HG03520 (cell line): ENCODE measurements at regions not wholly inside any gene's neighbourhood (a gene's known extent, or its start where the extent isn't known, plus 50 kb on each side); places are given as distances from the start of the nearest gene placed in this dataset.

Source experiments
- ATAC-seq: cut with Tn5 transposase; IDR thresholded peaks from one replicate; pipeline ENCODE4 v1.9.1; 2021; ENCODE audit warnings: mild to moderate bottlenecking, moderate library complexity; ENCODE audit not compliant: unreplicated experiment

GRCh38 chr2:103464831-103465230 lies 703.0 kb downstream of the TMEM182 start:
- no peak for ATAC-seq

GRCh38 chr2:103469800-103470199 lies 708.0 kb downstream of the TMEM182 start:
- no peak for ATAC-seq

GRCh38 chr2:103484906-103485305 lies 723.1 kb downstream of the TMEM182 start:
- no peak for ATAC-seq

- ATAC-seq = no peak
Measured at GRCh38 chr2:103496850-103497249, 735.0 kb downstream of the TMEM182 start.

GRCh38 chr2:103506812-103507211 lies 745.0 kb downstream of the TMEM182 start:
- no peak for ATAC-seq

DNA sequence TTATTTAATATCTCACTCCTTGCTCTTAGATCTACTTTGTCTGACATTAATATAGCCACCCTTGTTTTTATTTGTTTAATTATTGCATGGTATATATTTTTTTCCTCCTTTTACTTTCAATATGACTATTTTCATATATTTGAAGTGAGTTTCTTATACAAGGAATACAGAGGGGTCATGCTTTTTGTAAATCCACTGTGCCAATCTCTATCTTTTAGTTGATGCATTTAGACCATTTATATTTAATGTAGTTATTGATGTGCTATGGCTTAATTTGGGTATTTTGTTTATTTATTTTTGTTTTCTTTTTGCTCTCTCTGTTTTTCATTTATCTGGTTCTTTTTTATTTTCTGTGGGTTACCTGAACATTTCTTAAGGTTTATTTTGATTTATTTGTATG lies 750.6 kb downstream of the TMEM182 start:
- ATAC-seq = no peak

DNA sequence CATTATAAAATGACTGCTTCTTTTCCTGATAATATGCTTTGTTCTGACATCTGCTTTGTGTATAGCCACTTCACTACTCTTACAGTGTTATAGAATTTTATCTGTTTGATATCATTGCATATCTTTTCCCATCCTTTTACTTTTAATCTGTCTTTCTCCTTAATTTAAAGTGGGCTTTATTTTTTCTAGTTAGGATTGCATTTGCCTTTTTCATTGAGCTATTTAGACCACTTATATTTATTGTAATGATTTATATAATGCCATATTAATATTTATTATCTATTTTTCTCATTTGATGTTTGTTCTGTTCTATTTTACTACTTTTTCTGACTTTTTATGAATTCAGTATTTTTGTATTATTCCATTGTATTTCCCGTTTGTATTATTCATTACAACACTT lies 758.7 kb downstream of the TMEM182 start:
- ATAC-seq = no peak

GRCh38 chr2:103525756-103526155 lies 763.9 kb downstream of the TMEM182 start:
- ATAC-seq = no peak

DNA sequence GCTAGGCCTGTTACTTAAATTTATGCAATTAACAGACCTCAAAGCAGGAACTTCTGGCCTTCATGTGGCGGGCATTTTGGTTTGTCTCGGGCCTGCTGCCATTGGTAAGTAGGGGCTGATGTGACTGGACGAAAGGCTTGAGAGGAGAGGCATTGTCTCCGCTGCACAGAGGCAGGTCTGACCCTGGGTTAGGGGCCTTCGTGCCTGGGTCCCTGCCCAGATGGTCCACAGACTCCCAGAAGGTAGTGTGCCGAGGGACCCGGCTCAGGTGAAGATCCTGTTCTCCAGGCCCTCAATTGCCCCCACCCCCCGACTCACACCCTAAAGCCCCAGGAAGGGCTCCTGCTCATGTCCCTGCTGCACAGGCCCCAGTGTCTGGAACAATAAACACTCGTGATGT lies 764.9 kb downstream of the TMEM182 start:
- no peak for ATAC-seq

GRCh38 chr2:103527278-103527677 lies 765.4 kb downstream of the TMEM182 start:
- ATAC-seq = no peak

DNA sequence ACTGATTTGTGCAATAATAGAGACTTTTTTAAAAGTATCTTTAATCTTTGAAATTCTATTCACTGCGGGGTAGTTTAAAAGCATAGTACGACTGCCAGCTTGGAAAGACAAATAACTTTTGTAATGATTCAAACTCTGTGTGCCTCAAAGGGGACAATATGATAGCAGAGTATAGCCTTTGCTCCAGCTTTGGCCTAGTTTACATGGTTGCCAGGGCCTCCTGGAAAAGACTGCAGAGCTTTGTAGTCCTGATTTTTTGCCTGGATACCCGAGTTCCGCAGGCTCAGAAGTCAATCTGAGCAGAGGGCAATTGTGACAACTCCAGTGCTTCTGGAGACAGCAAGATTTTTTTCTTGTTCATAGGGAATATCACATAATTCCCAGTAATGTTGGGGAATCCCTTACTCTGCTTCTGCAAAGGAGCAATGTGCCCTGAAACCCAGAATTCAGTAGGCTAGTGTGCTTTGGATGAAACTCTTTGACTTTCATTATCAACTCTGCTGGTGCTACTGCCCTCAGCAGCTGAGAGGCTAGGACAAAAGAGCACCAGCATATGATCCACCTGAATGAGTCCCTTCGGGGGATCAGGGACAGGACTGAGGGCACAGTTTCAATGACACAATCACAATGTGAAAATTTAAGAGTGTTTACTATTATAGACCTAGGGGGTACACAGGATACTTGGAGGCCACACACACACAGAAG lies 768.1 kb downstream of the TMEM182 start:
- ATAC-seq = no peak

GRCh38 chr2:103552775-103553174 lies 790.9 kb downstream of the TMEM182 start:
- no peak for ATAC-seq

DNA sequence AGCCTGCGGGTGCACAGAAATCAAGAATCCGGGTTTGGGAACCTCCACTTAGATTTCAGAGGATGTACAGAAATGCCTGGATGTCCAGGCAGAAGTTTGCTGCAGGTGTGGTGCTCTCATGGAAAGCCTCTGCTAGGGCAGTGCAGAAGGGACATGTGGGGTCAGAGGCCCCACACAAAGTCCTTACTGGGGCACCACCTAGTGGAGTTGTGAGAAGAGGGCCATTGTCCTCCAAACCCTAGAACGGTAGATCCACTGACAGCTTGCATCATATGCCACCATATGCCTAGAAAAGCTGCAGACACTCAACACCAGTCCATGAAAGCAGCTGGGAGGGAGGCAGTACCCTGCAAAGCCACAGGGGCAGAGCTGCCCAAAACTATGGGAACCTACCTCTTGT lies 833.0 kb downstream of the TMEM182 start:
- ATAC-seq = no peak

DNA sequence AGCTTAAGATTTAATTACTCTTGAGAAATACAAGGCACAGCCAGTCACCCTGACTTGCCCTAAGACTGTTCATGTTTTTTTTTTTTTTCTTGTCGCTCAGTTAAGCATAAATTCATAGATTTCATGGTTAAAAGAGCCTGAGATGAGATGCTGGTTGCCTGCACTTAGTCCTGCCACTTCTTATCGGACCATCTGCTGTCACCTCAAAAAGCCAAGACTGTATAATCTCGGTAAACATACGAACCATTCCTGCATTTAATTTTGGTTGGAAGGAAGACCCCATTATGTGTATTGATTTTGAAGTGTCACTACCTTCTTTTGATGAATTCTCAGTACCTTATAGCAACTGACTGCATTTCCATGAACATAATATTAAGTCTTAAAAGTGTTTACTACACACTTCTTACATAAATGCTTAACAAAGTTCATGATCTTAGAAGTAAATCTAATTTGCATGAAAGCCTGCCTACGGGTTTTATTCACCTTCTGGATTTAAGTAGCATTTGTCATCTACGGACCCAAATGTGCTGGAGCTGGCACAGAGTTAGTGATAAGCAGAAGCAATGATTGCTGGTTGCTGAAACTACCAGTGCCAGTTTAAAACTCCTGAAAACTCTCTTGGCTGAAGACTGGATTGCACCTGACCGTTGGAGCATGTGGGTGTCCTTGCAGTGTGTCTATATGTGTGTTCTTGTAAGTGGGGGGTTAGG lies 843.4 kb downstream of the TMEM182 start:
- no peak for ATAC-seq

DNA sequence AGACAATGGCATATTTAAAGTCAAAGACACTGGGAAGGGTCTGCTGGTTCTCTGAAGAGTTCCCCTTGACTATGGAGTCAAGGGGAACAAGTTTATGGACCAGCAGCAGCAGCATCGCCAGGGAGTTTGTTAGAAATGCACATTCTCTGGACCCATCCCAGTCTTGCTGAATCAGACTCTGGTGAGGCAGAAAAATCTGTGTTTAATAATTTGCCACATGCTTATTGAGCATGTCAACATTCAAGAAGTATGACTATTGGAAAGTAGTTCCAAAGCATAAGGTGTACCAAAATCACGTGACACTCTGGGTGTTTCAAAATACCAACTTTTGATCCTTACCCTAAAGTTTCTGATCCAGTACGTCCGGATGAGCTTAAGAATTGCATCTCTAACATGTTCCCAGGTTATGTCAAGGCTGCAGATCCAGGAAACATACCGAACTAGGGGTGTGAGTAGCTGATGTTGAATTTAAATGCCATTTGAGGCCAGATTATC lies 853.8 kb downstream of the TMEM182 start:
- ATAC-seq = no peak

DNA sequence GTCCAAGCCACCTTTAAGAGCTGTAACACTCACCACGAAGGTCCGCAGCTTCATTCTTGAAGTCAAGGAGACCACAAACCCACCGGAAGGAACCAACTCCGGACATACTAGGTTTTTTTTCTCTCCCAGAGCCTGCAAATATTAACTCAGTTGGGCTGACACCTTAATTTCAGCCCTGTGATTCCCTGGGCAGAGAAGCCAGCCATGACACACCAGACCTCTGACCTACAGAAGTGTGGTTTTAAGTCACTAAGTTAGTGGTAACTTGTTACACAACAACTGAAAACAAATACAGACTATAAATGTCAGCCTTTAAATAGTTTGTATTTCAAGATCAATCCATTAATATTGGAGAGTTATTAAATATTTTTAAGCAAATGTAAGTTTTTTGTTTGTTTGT lies 855.1 kb downstream of the TMEM182 start:
- no peak for ATAC-seq

DNA sequence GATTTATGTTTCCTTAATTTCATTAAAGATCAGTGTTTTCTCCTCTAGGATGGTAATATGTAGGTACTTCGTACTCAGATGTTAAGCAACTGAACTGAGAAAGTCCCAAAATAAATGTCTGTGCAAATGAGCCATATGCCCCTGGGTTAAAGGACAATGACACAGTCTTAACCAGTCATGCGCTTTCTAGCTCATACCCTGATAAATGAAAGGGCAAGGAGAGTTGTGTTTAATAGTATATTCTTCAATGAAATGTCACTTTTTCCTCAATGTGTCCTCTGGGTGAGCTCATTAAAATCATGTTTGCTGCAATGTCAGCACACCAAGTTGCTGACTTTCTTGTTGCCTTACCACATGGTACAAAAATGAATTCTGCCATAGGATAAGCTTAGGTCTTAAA lies 856.3 kb downstream of the TMEM182 start:
- ATAC-seq = no peak

DNA sequence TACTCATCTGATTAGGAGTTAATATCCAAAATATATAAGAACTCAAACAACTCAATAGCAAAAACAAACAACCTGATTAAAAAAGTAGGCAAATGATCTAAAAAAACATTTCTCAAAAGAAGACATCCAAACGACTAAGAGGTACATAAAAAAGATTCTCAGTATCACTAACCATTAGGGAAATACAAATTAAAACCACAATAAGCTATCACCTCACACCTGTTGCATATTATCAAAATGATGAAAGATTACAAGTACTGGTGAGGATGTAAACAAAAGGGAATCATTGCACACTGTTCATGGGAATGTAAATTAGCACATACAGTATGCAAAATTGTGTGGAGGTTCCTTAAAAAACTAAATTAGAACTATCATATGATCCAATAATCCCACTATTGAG lies 865.5 kb downstream of the TMEM182 start:
- ATAC-seq = no peak

GRCh38 chr2:103638978-103639377 lies 877.1 kb downstream of the TMEM182 start:
- ATAC-seq = no peak

DNA sequence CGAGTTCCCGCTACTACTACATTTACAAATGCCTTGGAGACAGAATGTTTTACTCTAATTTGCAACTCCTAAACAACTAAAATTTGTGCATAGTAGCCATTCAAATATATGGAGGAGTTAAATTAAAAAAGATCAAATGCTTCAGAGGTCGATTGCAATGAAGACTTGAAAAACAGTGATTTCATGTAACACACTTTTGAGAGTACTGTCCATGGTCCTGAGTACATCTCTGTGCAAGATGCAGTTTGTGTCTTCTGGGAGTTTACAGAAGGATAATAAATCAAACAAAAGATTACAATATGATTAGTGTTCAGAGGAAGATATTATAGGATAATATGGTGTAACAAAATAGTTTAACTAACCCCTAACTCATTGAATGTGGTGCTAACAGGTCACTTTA lies 894.7 kb downstream of the TMEM182 start:
- ATAC-seq = no peak

DNA sequence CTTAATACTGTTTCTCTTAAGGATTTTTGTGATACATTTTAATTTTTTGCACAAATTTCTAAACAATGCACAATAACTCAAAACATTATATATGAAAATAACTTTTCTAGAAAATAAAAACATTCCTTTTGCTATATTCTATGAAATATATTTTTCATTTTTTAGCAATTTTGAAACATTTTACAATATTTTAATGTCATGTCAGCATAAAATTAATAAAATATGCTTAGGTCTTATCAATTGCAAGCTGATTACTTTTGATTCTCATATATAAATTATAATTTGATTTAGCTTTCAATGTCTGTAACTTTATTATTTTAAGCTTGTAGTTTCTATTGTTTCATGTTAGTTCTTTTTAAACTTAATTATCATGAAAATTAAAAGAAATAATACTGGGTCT lies 898.7 kb downstream of the TMEM182 start:
- ATAC-seq = no peak

- ATAC-seq = no peak
Measured at GRCh38 chr2:103660947-103661346, 899.1 kb downstream of the TMEM182 start.
